ENCODE measurements at regions not wholly inside any gene's neighbourhood (a gene's known extent, or its start where the extent isn't known, plus 50 kb on each side); places are given as distances from the start of the nearest gene placed in this dataset.

DNA sequence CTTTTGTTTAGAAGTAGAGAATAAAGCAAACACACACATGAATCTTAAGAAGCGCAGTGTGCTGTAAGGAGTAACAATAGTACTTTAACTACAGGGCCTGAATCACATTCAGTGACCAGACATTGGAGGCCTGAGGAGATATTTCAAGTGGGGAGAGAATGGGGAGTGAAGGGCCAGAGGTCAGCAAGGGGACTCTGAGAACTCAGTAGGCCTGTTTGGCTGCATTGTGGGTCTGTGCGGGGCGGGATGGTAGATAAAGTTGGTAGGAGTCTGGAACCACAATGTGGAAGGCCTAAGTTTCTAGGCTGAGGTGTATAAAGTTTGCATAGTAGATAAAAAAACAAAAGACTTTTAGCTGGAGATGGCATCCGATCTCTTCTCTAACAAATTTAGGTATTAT, 52.7 kb upstream of the WLS start:
- Histone ChIP-seq H3K4me1 (replicated peaks in 1 of 2; ENCODE audit: control insufficient read depth in 2 of 2, insufficient read depth in 2 of 2, low read length in 2 of 2) (no peaks in the 10 kb centered on the region), H3K79me2 (ENCODE audit: control insufficient read depth, insufficient read depth, low read length) (no peaks in the 10 kb centered on the region), H4K20me1 (replicated peaks; ENCODE audit: control insufficient read depth, insufficient read depth, low read length) (no peaks in the 10 kb centered on the region), H3K9me3 (replicated peaks; ENCODE audit: control insufficient read depth, insufficient read depth, low read depth, low read length) (no peaks in the 10 kb centered on the region), H3K9me1 (ENCODE audit: control insufficient read depth, insufficient read depth, low read length) (no peaks in the 10 kb centered on the region), H2AFZ (ENCODE audit: low read depth, low read length) (no peak overlapping the region), H3K9ac (ENCODE audit: insufficient read depth in 1 of 2, low read depth in 2 of 2, low read length in 2 of 2) (no peak overlapping the region), H3K4me3 (no peak overlapping the region), H3K36me3 (ENCODE audit: control insufficient read depth, insufficient read depth, low read length) (no peaks in the 10 kb centered on the region), H3K27me3 (ENCODE audit: control insufficient read depth in 2 of 2, insufficient read depth in 2 of 2, low read length in 2 of 2) (no peaks in the 10 kb centered on the region), H3K4me2 (ENCODE audit: insufficient read depth, low read length) (no peak overlapping the region), H3K27ac (ENCODE audit: extremely low read depth, low read depth, low read length) (no peak overlapping the region)
- ATAC-seq (no peak), DNase-seq (ENCODE audit: extremely low read depth in 1 of 4, low spot score in 3 of 4) (no peak), FAIRE-seq (no peak)
- POLR2A ChIA-PET, result no interaction called here
- CTCF ChIA-PET (ENCODE audit: low intra/inter-chr PET ratio), result no interaction called here
- in situ Hi-C loops (cut with MboI), result no loop called here
- no TSS peak for BruUV-seq (replicated peaks)
- WGBS (ENCODE audit: insufficient coverage, low coverage, missing lambda C conversion rate), result 8% methylated on average over 4 of the region's 4 CpGs
- TF ChIP-seq ZNF41 (CRISPR knock-in tag; conservative IDR thresholded peaks at IDR 0.05), result no peak
- TF ChIP-seq RBBP5 (IDR thresholded peaks at IDR 0.05; ENCODE audit: borderline replicate concordance, insufficient read depth, low read length, poor library complexity, severe bottlenecking), result no peak
- TF ChIP-seq ATF3 (IDR thresholded peaks at IDR 0.05), result no peak
- no peak for TF ChIP-seq ATF3 (CRISPR knock-in tag; conservative IDR thresholded peaks at IDR 0.05)
- TF ChIP-seq SAFB (IDR thresholded peaks at IDR 0.05; ENCODE audit: borderline replicate concordance, low read depth, low read length), result no peak
- TF ChIP-seq ZNF3 (CRISPR knock-in tag; IDR thresholded peaks at IDR 0.05), result no peak
- TF ChIP-seq PREB (CRISPR knock-in tag; IDR thresholded peaks at IDR 0.05), result no peak
- TF ChIP-seq MEF2D (tag; conservative IDR thresholded peaks at IDR 0.05; ENCODE audit: low read depth), result no peak
- no peak for TF ChIP-seq CHD4 (IDR thresholded peaks at IDR 0.05; ENCODE audit: insufficient read depth, insufficient replicate concordance, low read depth, low read length, poor library complexity, severe bottlenecking)
- TF ChIP-seq TEAD4 (IDR thresholded peaks at IDR 0.05; ENCODE audit: low read length), result no peak
- TF ChIP-seq TEAD4 (CRISPR knock-in tag; IDR thresholded peaks at IDR 0.05; ENCODE audit: borderline replicate concordance), result no peak
- intact Hi-C loops (cut with micrococcal nuclease), result no loop called here
